ENCODE measurements at regions not wholly inside any gene's neighbourhood (a gene's known extent, or its start where the extent isn't known, plus 50 kb on each side); places are given as distances from the start of the nearest gene placed in this dataset.

DNA sequence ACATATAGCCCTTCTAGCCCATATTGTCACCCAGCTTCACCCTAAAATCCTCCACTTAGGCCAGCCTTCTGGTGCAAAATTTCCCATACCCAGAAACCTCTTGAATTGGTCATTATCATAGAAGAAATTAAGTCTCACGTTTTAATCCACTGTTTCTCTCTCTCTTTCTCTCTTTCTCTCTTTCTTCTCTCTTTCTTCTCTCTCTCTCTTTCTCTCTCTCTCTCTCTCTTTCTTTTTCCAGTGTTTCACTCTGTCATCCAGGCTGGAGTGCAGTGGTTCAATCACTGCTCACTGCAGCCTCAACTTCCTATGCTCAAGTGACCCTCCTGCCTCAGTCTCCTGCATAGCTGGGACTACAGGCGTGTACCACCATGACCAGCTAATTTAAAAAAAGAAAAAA, 363.4 kb downstream of the TMEM167A start:
- TF ChIP-seq POLR2A (IDR thresholded peaks at IDR 0.05) (no peak), POLR2AphosphoS5 (IDR thresholded peaks at IDR 0.05) (no peak)
